ENCODE measurements at regions not wholly inside any gene's neighbourhood (a gene's known extent, or its start where the extent isn't known, plus 50 kb on each side); places are given as distances from the start of the nearest gene placed in this dataset.

DNA sequence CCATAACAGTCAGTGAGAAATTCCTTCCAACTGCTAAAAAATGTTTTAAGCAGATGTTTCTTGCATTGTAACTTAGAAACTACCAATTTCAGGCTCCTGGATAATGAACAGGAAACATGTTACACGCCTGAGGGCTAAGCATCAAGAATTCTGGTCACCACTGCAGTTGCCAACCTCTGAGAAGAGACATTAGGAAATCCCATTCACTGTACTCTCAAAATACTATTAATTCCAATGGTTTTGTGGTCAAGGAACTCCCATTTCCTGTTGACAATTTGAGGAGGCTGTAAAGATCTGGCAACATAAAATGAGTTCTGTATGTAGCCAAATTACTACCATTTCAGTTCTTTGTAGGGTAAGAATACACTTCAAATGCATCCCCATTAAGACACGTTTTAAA is 456.0 kb upstream of the MEF2C start:
- ATAC-seq = no peak
- TF ChIP-seq ZC3H10 (CRISPR knock-in tag; IDR thresholded peaks at IDR 0.05) (no peak), TCF4 (CRISPR knock-in tag; IDR thresholded peaks at IDR 0.05; ENCODE audit: borderline replicate concordance) (no peak)

DNA sequence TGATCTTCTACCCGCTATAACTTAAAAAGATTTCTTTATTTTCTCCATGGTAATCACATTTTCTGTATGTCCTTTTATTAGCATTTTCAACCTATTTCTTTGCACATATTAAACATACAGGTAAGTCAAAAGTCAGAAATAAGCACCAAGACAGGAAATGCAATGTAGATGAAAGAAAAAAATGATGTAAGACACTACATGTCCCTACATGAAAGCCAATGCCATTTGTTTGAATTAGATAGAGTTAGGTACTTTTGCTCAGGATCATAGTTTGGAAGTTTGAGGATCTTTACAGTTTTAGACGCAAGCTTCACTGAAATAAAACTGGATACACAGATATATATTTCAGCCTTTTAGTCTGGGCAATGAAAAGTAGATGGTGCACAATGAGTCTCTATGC is 453.1 kb upstream of the MEF2C start:
- no peak for ATAC-seq
- TF ChIP-seq SNAI2 (CRISPR knock-in tag; IDR thresholded peaks at IDR 0.05) = no peak
- TF ChIP-seq ZNF565 (CRISPR knock-in tag; conservative IDR thresholded peaks at IDR 0.05; ENCODE audit: low read depth) = no peak
- TF ChIP-seq, protein P1, sequence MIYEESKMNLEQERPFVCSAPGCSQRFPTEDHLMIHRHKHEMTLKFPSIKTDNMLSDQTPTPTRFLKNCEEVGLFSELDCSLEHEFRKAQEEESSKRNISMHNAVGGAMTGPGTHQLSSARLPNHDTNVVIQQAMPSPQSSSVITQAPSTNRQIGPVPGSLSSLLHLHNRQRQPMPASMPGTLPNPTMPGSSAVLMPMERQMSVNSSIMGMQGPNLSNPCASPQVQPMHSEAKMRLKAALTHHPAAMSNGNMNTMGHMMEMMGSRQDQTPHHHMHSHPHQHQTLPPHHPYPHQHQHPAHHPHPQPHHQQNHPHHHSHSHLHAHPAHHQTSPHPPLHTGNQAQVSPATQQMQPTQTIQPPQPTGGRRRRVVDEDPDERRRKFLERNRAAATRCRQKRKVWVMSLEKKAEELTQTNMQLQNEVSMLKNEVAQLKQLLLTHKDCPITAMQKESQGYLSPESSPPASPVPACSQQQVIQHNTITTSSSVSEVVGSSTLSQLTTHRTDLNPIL (CRISPR knock-in tag; IDR thresholded peaks at IDR 0.05; ENCODE audit: low read depth) = no peak
- no peak for TF ChIP-seq ZC3H10 (CRISPR knock-in tag; IDR thresholded peaks at IDR 0.05)
- TF ChIP-seq, protein P2, sequence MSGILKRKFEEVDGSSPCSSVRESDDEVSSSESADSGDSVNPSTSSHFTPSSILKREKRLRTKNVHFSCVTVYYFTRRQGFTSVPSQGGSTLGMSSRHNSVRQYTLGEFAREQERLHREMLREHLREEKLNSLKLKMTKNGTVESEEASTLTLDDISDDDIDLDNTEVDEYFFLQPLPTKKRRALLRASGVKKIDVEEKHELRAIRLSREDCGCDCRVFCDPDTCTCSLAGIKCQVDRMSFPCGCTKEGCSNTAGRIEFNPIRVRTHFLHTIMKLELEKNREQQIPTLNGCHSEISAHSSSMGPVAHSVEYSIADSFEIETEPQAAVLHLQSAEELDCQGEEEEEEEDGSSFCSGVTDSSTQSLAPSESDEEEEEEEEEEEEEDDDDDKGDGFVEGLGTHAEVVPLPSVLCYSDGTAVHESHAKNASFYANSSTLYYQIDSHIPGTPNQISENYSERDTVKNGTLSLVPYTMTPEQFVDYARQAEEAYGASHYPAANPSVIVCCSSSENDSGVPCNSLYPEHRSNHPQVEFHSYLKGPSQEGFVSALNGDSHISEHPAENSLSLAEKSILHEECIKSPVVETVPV (CRISPR knock-in tag; IDR thresholded peaks at IDR 0.05) = no peak
- no peak for TF ChIP-seq OSR1 (CRISPR knock-in tag; IDR thresholded peaks at IDR 0.05)
- no peak for TF ChIP-seq ZNF8 (CRISPR knock-in tag; IDR thresholded peaks at IDR 0.05)
- no peak for TF ChIP-seq RARB (CRISPR knock-in tag; IDR thresholded peaks at IDR 0.05)
- TF ChIP-seq, protein P3, sequence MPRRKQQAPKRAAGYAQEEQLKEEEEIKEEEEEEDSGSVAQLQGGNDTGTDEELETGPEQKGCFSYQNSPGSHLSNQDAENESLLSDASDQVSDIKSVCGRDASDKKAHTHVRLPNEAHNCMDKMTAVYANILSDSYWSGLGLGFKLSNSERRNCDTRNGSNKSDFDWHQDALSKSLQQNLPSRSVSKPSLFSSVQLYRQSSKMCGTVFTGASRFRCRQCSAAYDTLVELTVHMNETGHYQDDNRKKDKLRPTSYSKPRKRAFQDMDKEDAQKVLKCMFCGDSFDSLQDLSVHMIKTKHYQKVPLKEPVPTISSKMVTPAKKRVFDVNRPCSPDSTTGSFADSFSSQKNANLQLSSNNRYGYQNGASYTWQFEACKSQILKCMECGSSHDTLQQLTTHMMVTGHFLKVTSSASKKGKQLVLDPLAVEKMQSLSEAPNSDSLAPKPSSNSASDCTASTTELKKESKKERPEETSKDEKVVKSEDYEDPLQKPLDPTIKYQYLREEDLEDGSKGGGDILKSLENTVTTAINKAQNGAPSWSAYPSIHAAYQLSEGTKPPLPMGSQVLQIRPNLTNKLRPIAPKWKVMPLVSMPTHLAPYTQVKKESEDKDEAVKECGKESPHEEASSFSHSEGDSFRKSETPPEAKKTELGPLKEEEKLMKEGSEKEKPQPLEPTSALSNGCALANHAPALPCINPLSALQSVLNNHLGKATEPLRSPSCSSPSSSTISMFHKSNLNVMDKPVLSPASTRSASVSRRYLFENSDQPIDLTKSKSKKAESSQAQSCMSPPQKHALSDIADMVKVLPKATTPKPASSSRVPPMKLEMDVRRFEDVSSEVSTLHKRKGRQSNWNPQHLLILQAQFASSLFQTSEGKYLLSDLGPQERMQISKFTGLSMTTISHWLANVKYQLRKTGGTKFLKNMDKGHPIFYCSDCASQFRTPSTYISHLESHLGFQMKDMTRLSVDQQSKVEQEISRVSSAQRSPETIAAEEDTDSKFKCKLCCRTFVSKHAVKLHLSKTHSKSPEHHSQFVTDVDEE (CRISPR knock-in tag; IDR thresholded peaks at IDR 0.05) = no peak
- no peak for TF ChIP-seq PPARA (CRISPR knock-in tag; IDR thresholded peaks at IDR 0.05; ENCODE audit: borderline replicate concordance)
- TF ChIP-seq ARNTL (CRISPR knock-in tag; IDR thresholded peaks at IDR 0.05; ENCODE audit: borderline replicate concordance, low read depth) = no peak
- no peak for TF ChIP-seq CSDC2 (CRISPR knock-in tag; IDR thresholded peaks at IDR 0.05)
- TF ChIP-seq ZFP3 (CRISPR knock-in tag; IDR thresholded peaks at IDR 0.05) = no peak
- TF ChIP-seq, protein P4, sequence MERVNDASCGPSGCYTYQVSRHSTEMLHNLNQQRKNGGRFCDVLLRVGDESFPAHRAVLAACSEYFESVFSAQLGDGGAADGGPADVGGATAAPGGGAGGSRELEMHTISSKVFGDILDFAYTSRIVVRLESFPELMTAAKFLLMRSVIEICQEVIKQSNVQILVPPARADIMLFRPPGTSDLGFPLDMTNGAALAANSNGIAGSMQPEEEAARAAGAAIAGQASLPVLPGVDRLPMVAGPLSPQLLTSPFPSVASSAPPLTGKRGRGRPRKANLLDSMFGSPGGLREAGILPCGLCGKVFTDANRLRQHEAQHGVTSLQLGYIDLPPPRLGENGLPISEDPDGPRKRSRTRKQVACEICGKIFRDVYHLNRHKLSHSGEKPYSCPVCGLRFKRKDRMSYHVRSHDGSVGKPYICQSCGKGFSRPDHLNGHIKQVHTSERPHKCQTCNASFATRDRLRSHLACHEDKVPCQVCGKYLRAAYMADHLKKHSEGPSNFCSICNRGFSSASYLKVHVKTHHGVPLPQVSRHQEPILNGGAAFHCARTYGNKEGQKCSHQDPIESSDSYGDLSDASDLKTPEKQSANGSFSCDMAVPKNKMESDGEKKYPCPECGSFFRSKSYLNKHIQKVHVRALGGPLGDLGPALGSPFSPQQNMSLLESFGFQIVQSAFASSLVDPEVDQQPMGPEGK (CRISPR knock-in tag; IDR thresholded peaks at IDR 0.05; ENCODE audit: borderline replicate concordance) = no peak
- TF ChIP-seq ISL1 (CRISPR knock-in tag; IDR thresholded peaks at IDR 0.05) = no peak
- TF ChIP-seq GLIS3 (CRISPR knock-in tag; IDR thresholded peaks at IDR 0.05) = no peak

DNA sequence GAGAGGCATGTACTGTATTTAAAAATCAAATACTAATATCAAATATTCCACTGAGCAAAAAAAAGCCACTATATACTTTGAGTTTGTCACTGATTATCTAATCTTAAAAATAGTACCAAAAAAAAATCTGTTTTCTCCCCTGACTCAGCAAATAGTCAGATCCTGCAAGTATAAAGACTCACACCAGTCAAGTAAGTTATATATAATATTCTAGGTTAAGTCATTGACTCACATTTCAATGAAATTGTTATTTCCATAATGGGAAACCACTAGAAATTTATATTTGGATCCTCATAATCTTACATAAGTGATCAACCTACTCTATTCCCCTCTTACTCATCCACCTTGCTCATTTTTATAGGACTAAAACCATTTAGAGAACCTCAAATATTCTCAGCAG is 447.2 kb upstream of the MEF2C start:
- no peak for TF ChIP-seq ARNTL (CRISPR knock-in tag; IDR thresholded peaks at IDR 0.05; ENCODE audit: borderline replicate concordance, low read depth)
- no peak for TF ChIP-seq TOX (CRISPR knock-in tag; IDR thresholded peaks at IDR 0.05; ENCODE audit: borderline replicate concordance)
- no peak for TF ChIP-seq ZFP3 (CRISPR knock-in tag; IDR thresholded peaks at IDR 0.05)
- TF ChIP-seq, protein P4 (CRISPR knock-in tag; IDR thresholded peaks at IDR 0.05; ENCODE audit: borderline replicate concordance) = no peak
- TF ChIP-seq, protein P3 (CRISPR knock-in tag; IDR thresholded peaks at IDR 0.05) = no peak
- TF ChIP-seq ZNF70 (CRISPR knock-in tag; IDR thresholded peaks at IDR 0.05) = no peak
- no peak for TF ChIP-seq ESRRG (CRISPR knock-in tag; IDR thresholded peaks at IDR 0.05)
- TF ChIP-seq RARB (CRISPR knock-in tag; IDR thresholded peaks at IDR 0.05) = no peak
- TF ChIP-seq ISL1 (CRISPR knock-in tag; IDR thresholded peaks at IDR 0.05) = no peak
- TF ChIP-seq ZFP30 (CRISPR knock-in tag; IDR thresholded peaks at IDR 0.05) = no peak
- TF ChIP-seq ZNF565 (CRISPR knock-in tag; conservative IDR thresholded peaks at IDR 0.05; ENCODE audit: low read depth) = no peak
- no peak for TF ChIP-seq GLIS3 (CRISPR knock-in tag; IDR thresholded peaks at IDR 0.05)
- no peak for TF ChIP-seq ZC3H10 (CRISPR knock-in tag; IDR thresholded peaks at IDR 0.05)
- TF ChIP-seq, protein P5, sequence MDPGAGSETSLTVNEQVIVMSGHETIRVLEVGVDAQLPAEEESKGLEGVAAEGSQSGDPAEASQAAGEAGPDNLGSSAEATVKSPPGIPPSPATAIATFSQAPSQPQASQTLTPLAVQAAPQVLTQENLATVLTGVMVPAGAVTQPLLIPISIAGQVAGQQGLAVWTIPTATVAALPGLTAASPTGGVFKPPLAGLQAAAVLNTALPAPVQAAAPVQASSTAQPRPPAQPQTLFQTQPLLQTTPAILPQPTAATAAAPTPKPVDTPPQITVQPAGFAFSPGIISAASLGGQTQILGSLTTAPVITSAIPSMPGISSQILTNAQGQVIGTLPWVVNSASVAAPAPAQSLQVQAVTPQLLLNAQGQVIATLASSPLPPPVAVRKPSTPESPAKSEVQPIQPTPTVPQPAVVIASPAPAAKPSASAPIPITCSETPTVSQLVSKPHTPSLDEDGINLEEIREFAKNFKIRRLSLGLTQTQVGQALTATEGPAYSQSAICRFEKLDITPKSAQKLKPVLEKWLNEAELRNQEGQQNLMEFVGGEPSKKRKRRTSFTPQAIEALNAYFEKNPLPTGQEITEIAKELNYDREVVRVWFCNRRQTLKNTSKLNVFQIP (CRISPR knock-in tag; IDR thresholded peaks at IDR 0.05; ENCODE audit: borderline replicate concordance, low read depth) = no peak
- ATAC-seq = no peak
